GM21447 (cell line): ENCODE measurements at regions not wholly inside any gene's neighbourhood (a gene's known extent, or its start where the extent isn't known, plus 50 kb on each side); places are given as distances from the start of the nearest gene placed in this dataset.
"Not testable (repeated sequence)": the region's sequence is repeated elsewhere in the genome, so short reads cannot be mapped to it uniquely, and the experiment has no call there.

ENCODE experiments used
- ATAC-seq: cut with Tn5 transposase; IDR thresholded peaks from one replicate; pipeline ENCODE4 v1.9.1; 2021; ENCODE audit not compliant: unreplicated experiment

DNA sequence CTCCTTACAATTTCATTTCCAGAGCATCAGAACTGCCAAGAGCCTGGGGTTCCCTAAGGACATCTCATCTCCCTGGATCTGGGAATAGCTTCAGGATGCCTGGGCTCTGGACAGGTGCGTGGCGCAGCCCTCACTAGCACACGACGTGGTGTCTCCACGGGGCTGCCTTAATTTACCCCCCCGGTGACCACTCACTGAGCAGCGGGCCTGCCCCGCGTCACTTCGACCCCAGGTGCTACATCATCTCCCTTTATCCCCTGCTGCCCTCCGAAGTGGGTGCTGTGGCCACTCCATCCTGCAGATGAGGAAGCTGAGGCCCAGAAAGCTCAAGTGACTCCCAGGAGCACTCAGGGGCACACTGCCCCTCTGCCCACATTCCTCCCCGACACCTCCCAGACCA, 177.8 kb upstream of the SFSWAP start:
- no peak for ATAC-seq

DNA sequence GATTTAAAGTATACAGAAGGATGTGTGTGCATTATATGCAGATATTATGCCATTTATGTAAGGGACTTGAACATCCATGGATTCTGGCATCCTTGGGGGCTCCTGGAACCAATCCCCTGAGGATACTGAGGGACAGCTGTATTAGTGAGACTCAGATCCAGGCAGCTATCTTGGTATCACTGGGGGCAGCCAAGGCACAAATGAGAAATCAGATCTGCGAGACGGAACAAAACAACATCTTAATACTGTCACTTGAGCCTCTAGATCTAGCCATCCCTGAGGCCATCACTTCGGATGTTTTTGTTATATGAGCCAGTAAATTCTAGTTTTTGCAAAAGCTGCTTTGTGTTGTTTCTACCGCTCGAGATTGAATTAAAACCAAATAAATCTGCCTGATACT, 175.1 kb upstream of the SFSWAP start:
- ATAC-seq, result no peak

DNA sequence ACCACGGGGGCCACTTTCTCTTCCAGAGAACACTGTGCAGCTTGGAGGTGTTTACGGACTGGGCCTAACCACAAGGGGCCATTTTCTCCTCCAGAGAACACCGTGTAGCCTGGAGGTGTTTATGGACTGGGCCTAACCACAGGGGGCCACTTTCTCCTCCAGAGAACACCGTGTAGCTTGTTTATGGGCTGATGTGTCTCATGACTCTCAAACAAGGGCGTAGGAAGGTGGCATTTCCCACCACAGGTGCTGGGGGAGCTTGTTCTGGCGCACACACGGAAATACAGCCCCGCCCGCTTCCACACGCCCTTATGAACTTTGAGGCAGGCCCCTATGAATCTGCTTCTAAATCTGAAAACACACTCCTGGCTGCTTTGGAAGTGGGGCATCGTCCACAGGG, 174.6 kb upstream of the SFSWAP start:
- no peak for ATAC-seq

- no peak for ATAC-seq
Observed at GRCh38 chr12:131536766-131537165, 174.1 kb upstream of the SFSWAP start.

DNA sequence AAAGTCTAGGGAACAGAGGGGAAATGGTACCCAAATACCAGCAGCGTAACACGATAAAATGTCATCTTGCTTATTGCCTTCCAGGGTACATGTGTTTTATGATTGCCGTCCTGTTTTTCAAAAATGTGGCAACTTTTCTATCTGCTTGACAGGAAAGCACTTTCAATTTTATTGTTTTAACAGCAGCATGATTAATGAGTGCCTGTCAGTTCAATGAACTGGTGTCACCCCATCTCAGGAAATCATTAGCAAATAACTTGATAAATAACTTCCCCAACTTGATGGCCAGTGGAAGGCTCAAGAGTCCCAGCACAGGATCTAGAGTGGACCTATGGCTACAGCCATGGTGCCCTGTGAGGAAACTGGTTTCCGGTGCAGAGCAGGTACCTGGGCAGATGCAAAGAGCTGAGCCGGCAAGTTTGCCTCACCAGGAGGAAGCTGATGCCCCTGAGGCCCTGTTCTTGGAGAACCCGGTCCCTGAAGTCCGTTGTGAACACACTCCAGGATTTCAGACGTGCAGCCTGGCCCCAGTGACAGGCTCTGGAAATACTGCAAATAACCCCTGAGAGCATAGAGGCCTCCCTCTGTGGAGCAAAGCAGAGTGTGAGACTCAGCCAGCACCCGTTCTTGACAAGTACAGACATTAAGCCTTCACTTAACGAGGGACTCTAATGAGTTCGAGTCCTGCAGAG, 173.5 kb upstream of the SFSWAP start:
- ATAC-seq, result no peak

DNA sequence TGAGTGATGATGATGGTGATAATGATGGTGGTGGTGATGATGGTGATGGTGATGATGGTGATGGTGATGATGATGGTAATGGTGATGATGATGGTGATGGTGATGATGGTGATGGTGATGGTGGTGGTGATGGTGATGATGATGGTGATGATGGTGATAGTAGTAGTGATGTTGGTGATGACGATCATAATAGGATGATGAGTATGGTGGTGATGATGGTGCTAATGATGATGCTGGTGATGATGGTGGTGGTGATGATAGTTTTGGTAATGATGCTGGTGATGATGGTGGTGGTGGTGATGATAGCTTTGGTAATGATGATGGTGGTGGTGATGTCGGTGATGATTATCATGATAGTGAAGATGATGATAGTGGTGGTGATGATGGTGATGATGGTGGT, 171.5 kb upstream of the SFSWAP start:
- no peak for ATAC-seq

DNA sequence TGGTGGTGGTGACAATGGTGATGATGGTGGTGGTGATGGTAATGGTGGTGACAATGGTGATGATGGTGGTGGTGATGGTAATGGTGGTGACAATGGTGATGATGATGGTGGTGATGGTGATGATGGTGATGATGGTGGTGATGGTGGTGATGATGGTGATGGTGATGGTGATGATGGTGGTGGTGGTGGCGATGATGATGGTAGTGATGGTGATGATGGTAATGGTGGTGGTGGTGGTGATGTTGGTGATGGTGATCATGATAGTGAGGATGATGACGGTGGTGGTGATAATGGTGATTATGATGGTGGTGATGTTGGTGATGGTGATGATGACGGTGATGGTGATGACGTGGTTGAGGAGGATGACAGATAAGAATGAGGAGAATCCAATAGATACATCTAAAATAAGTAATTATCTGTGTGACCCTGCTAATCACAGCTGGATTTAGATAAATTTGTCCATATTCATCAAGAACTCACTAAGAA, 170.7 kb upstream of the SFSWAP start:
- ATAC-seq, result no peak

- ATAC-seq, result not testable (repeated sequence)
Observed at GRCh38 chr12:131541512-131541911, 169.4 kb upstream of the SFSWAP start.

GRCh38 chr12:131542351-131542750, 168.5 kb upstream of the SFSWAP start:
- no peak for ATAC-seq

DNA sequence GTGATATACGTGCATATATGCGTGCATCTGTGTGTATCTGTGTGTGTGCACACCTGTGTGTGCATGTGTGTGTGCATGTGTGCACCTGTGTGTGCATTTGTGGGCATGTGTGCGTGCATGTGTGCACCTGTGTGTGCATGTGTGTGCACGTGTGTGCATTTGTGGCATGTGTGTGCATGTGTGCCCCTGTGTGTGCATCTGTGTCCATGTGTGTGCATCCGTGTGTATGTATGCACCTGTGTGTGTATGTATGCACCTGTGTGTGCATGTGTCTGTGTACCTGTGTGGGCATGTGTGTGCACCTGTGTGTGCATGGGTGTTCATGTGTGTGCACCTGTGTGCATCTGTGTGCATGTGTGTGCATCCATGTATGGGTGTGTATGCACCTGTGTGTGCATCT, 167.8 kb upstream of the SFSWAP start:
- no peak for ATAC-seq

DNA sequence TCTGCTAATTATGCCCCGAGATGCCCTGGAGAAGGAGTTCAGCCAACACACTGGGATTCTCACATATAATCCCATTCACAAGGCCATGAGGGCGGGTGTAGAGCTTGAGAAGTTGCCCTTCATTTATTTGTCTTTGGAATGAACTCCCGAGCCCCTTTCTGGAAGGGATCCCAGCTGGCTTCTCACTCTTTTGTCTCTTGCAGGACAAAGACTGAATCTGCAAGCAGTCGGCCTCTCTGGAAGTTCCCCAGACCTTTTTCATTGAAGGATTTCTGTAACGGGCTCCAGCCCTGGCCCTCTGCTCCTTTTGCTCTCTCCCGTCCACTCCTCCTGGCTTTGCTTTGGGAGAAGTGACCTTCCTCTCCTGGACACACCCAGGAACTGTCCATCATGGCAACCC, 163.3 kb upstream of the SFSWAP start:
- no peak for ATAC-seq

DNA sequence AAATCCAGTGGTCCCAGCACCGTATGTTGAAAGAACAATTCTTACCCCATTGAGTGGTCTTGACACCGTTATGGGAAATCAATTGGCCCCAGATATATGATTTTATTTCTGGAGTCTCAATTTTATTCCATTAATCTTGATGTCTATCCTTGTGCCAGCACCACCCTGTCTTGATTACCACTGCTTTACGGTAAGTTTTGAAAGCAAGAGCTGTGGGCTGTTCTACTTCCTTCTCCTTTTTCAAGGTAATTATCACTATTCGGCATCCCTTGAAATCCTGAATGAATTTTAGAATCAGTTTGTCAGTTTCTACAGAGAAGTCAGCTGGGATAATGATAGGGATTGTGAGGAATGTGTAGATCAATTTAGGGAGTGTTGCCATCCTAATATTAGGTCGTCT, 160.8 kb upstream of the SFSWAP start:
- ATAC-seq, result no peak

DNA sequence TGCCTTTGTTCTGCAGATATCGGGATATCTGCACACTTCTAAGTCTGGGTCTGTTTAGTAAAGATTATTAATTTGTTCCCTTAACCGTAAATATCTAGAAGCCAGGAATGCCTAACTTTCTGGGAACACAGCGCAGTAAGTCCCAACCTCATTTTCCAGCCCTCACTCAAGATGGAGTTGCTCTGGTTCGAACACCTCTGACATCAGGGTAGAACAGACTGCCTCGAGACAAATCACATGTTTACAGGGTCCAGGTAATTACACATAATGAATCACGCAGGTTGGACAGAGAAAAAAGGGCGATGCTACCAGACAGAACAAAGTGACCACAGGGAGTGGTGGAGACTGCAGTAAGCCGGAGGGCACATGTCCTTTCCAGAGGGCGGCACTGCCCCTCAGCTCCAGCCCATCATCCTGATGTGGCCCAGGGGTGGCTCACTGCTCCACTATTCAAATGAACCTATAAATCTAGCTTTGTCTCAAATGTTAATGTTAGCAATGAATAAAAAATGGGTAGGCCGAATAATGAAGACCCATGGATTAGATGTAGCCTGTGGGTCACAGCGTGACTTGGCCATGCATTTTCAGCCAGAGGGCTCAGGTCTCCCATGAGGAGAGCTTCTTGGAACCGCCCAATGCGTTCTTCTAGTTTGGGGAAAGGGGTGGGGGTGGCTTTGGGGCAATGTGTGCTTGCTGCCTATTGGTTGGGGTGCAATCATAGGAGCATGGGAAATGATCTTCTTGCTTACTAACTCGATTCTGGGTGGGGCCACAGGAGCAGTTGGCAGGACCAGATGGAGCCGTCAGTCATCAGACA, 159.0 kb upstream of the SFSWAP start:
- no peak for ATAC-seq

GRCh38 chr12:131552492-131552863, 158.4 kb upstream of the SFSWAP start:
- no peak for ATAC-seq

GRCh38 chr12:131553096-131553777, 157.7 kb upstream of the SFSWAP start:
- no peak for ATAC-seq

DNA sequence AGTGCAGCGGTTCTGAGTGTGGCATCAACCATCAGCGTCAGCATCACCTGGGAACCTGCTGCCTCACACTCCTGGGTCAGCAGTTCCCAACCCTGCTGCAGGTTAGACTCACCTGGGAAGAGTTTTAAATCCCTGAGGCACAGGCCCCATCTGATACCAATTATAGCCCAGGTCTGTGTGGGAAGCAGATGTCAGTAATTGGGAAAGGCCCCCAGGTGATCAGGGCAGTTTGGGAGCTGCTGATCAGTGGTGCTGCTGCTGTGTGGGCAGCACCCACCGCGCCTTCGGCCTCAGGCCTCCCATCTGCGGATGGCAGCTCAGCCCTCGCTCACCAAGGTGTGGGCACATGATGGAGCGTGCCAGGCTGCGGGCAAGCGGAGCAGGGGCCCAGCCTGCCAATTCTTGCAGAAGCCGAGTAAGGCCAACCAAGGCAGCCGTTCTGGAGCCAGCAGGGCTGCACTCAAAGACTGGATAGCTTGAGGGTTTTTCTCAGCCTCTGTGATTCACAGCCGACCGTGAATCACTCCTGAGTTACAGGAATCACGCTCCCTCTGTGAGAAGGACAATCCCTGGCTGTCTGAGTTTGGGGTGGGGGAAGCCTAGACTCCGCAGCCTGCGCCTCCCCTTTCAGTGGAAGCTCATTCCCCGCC, 155.6 kb upstream of the SFSWAP start:
- no peak for ATAC-seq

GRCh38 chr12:131555866-131556265, 155.0 kb upstream of the SFSWAP start:
- no peak for ATAC-seq

- ATAC-seq, result no peak
Observed at GRCh38 chr12:131557078-131557709, 153.7 kb upstream of the SFSWAP start.

DNA sequence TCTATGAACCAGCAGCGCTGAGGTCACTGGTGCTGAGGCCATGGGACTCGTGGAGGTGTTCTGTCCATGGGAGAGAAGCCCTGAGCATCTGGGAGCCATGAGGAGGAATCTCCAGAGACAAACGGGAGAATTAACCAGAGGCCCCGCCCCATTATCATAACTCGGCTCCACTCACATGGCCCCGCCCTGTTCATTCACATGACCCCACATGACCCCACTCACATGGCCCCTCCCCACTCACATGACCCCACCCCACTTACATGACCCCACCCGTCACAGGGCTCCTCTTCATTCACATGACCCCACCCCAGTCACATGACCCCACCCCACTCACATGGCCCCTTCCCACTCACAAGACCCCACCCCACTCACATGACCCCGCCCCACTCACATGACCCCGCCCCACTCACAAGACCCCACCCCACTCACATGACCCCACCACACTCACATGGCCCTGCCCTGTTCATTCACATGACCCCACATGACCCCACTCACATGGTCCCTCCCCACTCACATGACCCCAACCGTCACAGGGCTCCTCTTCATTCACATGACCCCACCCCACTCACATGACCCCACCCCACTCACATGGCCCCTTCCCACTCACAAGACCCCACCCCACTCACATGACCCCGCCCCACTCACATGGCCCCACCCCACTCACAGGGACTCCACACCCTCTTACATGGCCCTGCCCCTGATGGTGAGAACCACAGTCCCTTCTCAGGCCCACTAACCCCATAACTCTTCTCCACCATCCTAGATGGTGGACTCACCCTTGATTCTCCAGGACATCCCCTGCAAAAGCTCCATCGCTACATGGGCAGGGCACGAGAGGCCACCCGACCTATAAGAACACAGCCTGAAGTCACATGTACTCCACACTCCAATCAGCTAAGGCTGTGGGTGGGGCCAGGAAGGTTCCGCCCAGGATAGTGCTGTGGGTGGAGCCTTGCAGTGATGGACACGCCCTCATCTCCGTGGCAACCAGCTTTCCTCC, 151.1 kb upstream of the SFSWAP start:
- ATAC-seq, result no peak

DNA sequence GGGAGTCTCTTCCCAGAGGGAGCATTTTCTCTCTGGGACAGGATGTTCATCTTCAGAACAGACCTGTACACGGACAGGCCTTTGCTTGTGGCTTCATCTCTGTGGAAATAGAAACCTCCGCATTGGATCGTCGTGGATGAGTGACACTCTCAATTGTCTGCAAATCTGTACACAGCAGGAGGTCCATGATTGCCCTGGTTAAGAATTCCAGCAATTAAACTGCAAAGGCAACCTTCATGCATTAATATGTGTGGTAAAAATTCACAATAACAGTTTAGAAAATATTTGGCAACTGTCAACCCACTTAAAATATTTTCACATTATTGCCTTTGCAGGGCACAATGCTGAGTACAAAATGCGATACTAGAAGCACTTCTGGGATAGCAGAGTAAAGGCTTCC, 149.8 kb upstream of the SFSWAP start:
- ATAC-seq, result no peak
